SK-N-SH (cell line): ENCODE measurements at regions not wholly inside any gene's neighbourhood (a gene's known extent, or its start where the extent isn't known, plus 50 kb on each side); places are given as distances from the start of the nearest gene placed in this dataset.

Source experiments
- CHD2 ChIP-seq: fragments of 150-350 bp; IDR thresholded peaks from 2 replicates; pipeline ENCODE4 v1.6.1; 2018; ENCODE audit warnings: low read length; ENCODE audit not compliant: partially characterized antibody
- CTCF ChIP-seq: fragments of 200-600 bp; sonication (generic); IDR thresholded peaks from 2 replicates; pipeline ENCODE4 v1.6.1; 2017; ENCODE audit warnings: antibody characterized with exemption, mild to moderate bottlenecking, moderate library complexity
- EZH2phosphoT487 ChIP-seq: fragments of 200-600 bp; sonication (generic); IDR thresholded peaks from 2 replicates; pipeline ENCODE4 v1.6.1; 2017; ENCODE audit warnings: low read depth, mixed run types, mild to moderate bottlenecking, antibody characterized with exemption, moderate library complexity, borderline replicate concordance
- FOXJ3 ChIP-seq: sonication (generic); formaldehyde crosslinking; IDR thresholded peaks from 2 replicates; pipeline ENCODE4 v1.5.1; 2020; ENCODE audit warnings: mild to moderate bottlenecking, missing genetic modification reagents
- POLR2AphosphoS5 ChIP-seq: IDR thresholded peaks from 2 replicates; pipeline ENCODE4 v1.6.1; 2012; ENCODE audit warnings: low read depth, low read length
- SIN3A ChIP-seq: IDR thresholded peaks from 2 replicates; pipeline ENCODE4 v1.6.1; 2012; ENCODE audit warnings: low read depth, mild to moderate bottlenecking, low read length, moderate library complexity, borderline replicate concordance
- TCF12 ChIP-seq: IDR thresholded peaks from 2 replicates; pipeline ENCODE4 v1.4.0; 2012
- TEAD4 ChIP-seq: IDR thresholded peaks from 2 replicates; pipeline ENCODE4 v1.4.0; 2012; ENCODE audit warnings: mild to moderate bottlenecking, borderline replicate concordance; ENCODE audit not compliant: insufficient read depth
- TF ChIP-seq, protein P1 (sequence below): IDR thresholded peaks from 2 replicates; pipeline ENCODE4 v1.6.1; 2012; ENCODE audit warnings: mild to moderate bottlenecking, low read depth, low read length, moderate library complexity

DNA sequence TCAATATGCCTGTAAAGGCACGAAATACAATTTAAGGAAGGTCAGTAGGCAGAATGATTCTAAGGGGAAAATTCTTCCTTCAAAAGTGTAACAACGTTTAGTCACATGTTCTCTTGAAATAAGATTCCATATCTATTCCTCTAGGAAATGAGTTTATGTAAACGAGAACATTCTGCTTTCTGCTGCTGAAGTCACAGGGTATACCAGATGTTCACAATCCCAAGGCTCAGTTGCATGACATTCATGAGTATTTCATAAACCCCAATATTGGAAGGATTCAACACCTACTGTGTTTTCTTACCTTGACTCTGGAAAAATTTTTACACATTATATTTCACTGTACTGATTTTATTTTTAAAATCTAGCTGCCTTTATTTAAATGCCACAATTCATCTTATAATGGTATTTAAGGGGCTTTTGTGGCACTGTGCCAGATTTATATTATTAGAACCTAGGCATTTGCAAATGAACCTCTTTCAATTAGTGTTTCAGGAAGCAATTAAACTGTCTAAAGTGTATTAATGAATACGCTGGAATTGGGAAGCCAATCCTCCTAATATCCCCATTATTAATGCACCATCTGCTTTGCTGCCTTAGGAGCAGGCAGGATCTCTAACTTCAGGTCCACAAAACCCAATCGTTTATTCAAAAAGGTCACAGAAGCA lies 542.6 kb upstream of the KLHL29 start:
- TF ChIP-seq CTCF (no peak), EZH2phosphoT487 (no peak), POLR2AphosphoS5 (no peak), TCF12 (no peak), CHD2 (no peak), FOXJ3 (CRISPR knock-in tag) (no peak), TEAD4 (no peak), SIN3A (no peak)
- TF ChIP-seq, protein P1, sequence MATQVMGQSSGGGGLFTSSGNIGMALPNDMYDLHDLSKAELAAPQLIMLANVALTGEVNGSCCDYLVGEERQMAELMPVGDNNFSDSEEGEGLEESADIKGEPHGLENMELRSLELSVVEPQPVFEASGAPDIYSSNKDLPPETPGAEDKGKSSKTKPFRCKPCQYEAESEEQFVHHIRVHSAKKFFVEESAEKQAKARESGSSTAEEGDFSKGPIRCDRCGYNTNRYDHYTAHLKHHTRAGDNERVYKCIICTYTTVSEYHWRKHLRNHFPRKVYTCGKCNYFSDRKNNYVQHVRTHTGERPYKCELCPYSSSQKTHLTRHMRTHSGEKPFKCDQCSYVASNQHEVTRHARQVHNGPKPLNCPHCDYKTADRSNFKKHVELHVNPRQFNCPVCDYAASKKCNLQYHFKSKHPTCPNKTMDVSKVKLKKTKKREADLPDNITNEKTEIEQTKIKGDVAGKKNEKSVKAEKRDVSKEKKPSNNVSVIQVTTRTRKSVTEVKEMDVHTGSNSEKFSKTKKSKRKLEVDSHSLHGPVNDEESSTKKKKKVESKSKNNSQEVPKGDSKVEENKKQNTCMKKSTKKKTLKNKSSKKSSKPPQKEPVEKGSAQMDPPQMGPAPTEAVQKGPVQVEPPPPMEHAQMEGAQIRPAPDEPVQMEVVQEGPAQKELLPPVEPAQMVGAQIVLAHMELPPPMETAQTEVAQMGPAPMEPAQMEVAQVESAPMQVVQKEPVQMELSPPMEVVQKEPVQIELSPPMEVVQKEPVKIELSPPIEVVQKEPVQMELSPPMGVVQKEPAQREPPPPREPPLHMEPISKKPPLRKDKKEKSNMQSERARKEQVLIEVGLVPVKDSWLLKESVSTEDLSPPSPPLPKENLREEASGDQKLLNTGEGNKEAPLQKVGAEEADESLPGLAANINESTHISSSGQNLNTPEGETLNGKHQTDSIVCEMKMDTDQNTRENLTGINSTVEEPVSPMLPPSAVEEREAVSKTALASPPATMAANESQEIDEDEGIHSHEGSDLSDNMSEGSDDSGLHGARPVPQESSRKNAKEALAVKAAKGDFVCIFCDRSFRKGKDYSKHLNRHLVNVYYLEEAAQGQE, result no peak
